ENCODE measurements at regions not wholly inside any gene's neighbourhood (a gene's known extent, or its start where the extent isn't known, plus 50 kb on each side); places are given as distances from the start of the nearest gene placed in this dataset.

DNA sequence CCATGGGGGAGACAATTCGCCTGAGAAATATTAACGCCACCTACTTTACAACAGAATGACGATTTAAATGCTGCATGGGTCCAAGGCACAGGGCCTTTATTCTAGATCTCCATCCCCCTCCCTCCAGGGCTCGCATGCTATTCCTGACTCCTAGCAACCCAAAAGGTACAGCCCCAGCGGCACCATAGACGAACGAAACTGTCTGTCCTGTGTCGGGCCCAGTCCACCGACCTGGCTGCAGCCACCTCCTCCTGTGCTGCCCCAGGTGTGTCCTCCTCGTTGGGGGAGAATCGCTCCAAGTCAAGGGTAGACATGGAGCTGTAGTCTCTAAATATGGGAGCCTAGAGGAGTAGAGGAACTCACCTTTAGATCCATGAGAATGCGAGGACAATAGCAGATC is 196.5 kb downstream of the TOMM20 start:
- no peak for DNase-seq

DNA sequence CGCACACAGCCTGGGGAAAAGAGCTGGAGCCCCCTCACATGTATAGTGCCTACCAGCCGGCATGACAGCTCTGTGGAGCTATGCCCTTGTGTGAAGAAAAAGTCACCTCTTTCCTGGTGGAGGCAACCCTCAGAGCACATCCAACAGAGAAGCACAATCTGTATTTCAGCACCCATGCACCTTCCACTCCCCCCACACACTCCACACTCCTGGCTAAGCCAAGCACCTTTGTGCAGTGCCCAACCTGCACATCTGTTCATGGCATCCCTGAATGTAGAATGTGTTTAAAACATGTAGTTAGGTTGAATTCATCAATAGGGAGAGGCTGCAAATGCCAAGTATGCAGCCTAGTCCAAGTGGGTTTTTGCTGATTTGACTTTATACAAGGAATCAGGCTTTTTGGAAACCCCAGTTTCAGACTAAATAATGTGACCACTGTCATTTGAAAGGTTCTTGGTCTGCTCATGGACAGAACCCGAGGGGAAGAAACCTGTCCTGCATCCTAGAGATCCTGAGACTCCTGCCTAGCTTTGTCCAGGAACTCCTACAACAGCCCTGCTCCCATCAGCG is 197.1 kb downstream of the TOMM20 start:
- no peak for DNase-seq

- DNase-seq = no peak
Measured at GRCh38 chr1:234929369-234929768, 199.3 kb downstream of the TOMM20 start.

DNA sequence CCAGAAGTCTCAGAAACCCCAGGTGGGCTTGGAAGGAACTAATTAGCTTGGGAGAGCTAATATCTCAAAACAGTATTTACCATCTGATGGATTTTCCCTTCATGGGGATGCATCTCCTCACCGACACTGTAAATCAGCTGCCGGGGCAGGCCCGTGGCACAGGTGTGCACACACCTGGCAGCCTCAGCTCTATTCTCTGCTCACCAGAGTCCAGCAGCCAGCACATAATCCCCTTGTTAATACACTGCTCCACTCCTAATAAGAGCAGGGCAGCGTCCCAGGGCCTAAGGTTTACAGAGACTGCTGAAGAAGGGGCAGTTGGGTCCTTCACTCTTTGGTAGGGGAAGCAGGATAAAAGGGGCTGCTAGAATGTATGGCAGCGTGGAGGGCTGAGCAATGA is 200.0 kb downstream of the TOMM20 start:
- no peak for DNase-seq

GRCh38 chr1:234927971-234928640 is 200.5 kb downstream of the TOMM20 start:
- no peak for DNase-seq

- no peak for DNase-seq
Measured at GRCh38 chr1:234927312-234927970, 201.2 kb downstream of the TOMM20 start.

- no peak for DNase-seq
Measured at GRCh38 chr1:234926559-234927311, 201.9 kb downstream of the TOMM20 start.

- DNase-seq = no peak
Measured at GRCh38 chr1:234926264-234926558, 202.4 kb downstream of the TOMM20 start.

GRCh38 chr1:234925440-234926263 is 203.0 kb downstream of the TOMM20 start:
- peak; percentile 43 for DNase-seq

GRCh38 chr1:234924450-234925355 is 203.9 kb downstream of the TOMM20 start:
- no peak for DNase-seq

- no peak for DNase-seq
Measured at GRCh38 chr1:234923626-234924025, 205.0 kb downstream of the TOMM20 start.

DNA sequence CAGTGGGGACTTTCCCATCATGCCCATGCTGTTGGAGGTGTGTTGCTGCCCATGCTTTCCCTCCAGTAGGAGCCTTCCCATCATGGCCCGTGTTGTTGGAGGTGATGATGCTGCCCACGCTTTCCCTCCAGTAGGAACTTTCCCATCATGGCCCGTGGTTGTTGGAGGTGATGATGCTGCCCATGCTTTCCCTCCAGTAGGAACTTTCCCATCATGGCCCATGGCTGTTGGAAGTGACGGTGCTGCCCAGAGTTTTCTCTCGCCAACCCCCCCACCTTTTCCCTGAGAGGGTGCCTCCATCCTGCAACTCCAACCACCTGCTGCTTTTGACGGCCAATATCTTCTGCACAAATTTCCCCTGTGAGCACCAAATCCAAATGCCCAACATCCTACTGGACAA is 205.7 kb downstream of the TOMM20 start:
- no peak for DNase-seq

- DNase-seq = no peak
Measured at GRCh38 chr1:234921266-234922062, 207.2 kb downstream of the TOMM20 start.

DNA sequence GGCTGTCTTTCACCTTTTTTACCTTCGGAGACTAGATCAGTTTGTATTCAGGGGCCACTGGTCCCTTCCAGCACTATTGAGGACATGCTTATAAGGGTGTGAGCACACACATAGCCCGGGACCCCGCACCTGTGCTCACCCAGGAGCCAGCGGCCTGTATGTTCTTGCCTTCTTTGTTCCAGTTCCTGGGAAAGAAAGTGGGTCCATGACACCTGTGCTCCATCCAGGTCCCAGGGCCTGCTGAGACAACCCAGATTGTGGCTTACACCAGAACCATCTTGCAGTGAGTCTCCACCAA is 207.8 kb downstream of the TOMM20 start:
- DNase-seq = no peak

DNA sequence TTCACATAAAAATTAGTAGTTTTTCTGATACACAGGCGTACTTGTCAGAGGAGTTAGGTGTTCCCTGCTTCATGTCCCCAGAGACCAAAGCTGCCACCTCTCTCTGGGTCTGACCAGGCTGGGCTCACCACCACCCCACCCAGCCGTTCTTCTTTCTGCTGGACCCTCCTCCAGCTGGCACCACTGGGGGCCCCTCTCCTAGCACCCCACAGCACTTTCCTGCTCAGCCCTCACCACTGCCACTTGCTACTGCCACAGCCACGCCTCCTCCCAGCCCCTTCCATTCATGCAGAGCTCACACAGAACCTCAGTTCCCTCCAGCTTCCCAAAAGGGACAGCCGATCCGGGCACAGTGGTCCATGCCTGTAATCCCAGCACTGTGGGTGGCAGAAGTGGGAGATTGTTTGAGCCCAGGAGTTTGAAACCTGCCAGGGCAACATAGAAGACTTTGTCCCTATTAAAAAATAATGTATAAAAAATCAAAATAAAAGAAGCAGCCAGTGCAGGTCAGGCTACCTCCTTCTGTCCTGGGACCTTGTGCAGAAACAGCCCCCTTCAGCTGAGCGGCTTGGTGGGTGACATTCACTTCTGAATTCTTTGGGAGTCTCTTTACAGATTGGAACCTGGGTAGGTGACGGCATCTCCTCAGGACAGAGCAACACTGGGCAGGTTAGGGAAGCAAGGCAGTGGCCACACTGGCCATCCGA is 208.3 kb downstream of the TOMM20 start:
- DNase-seq = no peak

GRCh38 chr1:234918961-234919761 is 209.5 kb downstream of the TOMM20 start:
- DNase-seq = peak; percentile 45

GRCh38 chr1:234918181-234918841 is 210.3 kb downstream of the TOMM20 start:
- DNase-seq = no peak

- DNase-seq = no peak
Measured at GRCh38 chr1:234917495-234918180, 211.0 kb downstream of the TOMM20 start.

Data from hindlimb muscle (tissue), 1 donor.